Esophagus muscularis mucosa (tissue), 3 donors: ENCODE measurements at regions not wholly inside any gene's neighbourhood (a gene's known extent, or its start where the extent isn't known, plus 50 kb on each side); places are given as distances from the start of the nearest gene placed in this dataset.

Source experiments
- CTCF ChIP-seq, 3 experiments: fragments of 200-600 bp in 2 of 3; fragments of 450-650 bp in 1 of 3; sonication (generic) in 2 of 3; IDR thresholded peaks; one replicate each; pipeline ENCODE4 v1.5.1; 2017 to 2019; ENCODE audit warnings: antibody characterized with exemption in 3 of 3, mild to moderate bottlenecking in 2 of 3, moderate library complexity in 1 of 3
- POLR2A ChIP-seq: fragments of 450-650 bp; IDR thresholded peaks from one replicate; pipeline ENCODE4 v1.6.1; 2017; ENCODE audit warnings: antibody characterized with exemption, moderate library complexity, mild to moderate bottlenecking, low read depth

DNA sequence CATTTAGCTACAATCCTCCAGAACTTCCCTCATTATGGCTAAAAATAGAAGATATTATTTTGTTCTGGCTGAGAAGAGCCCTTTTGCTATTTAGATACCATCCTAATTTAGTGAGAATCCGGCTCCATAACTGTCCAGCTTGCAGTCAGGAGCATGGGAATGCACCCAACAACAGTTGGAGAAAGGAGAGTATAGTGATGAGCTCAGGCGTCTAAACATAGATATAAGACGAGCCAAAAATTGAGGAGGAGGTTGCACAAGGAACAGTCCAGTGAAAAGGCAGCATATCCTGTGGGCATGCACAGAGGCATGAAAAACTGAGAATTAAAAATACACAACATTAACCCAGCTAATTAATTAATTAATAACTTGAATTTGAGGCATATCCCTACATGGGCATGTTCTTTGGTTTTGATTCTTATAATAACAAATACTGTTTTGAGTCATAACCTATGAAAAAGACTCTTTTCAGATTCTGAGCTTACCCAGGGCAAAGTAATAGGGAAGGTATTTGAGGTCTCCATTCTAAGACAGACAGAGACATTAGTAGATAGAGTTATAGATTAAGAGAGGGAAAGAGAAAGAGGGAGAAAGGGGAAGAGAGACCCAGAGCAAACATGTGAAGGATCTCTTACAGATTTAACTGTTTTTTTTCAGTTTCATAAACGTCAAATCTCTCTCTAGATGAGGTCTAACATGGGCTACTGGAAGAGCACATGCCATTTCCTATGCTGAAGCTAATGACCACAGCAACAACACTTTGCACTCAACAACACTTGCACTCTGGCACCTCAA, 311.2 kb downstream of the OSR1 start:
- TF ChIP-seq CTCF (IDR thresholded peaks at IDR 0.05): no peak
- TF ChIP-seq POLR2A: no peak
